ENCODE measurements at regions not wholly inside any gene's neighbourhood (a gene's known extent, or its start where the extent isn't known, plus 50 kb on each side); places are given as distances from the start of the nearest gene placed in this dataset.

DNA sequence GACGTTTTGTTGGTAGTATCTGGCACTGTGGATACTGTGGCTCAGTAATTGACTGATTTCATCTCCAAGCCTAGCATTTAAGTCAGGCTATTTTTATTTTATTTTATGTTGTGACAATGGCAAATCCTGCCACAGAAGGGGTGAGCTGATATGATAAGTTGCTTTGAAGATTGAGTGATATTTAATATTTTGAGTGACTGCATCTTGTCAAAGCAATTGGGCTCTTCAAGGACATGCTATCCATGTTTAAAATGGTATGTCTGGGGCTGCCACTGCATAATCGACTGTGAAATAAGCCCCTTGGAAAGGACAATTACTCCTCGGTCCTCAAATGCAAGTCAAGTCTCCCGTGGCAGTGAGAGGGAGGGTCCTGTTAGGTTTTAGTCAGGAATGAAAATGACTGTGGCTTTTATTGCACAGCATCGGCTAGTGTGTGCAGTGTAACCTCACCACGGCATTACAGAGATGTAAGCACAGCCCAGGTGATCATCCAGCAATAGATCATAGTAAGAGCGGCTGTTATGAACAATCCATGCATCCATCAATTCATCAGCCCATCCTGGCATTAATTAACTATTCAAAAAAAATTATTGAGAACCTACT, 178.2 kb downstream of the GBA3 start:
- CTCF ChIA-PET = no interaction called here
- Mint-ChIP-seq H3K36me3 (no peaks in the 10 kb centered on the region), H3K4me3 (no peak overlapping the region), H3K27me3 (no peaks in the 10 kb centered on the region), H3K27ac (no peak overlapping the region), H3K4me1 (no peaks in the 10 kb centered on the region), H3K9me3 (ENCODE audit: low read depth) (peaks cover 8% of the 10 kb centered on the region)
- DNase-seq (no peak), ATAC-seq (no peak)

DNA sequence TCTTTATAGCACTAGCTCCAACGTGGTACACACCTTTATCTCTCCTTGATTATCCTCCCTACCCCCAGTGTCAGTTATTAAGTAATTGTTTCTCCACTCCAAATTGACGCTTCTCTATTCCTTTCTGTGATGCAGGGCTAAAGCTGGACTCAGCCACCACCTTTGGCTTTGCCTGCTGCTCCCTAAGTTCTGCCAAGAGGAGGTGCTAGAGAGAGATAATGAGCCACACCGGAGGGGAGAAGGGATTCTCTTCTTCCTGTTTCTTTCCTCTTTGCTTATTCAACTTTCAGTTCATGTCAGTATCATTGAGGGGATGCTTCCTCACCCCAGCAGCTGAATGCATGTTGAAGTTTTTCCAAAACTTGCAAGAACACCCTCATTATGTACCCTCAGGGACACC, 176.5 kb downstream of the GBA3 start:
- peaks cover 7% of the 10 kb centered on the region for H3K9me3 Mint-ChIP-seq (ENCODE audit: low read depth)
- no peaks in the 10 kb centered on the region for H3K4me1 Mint-ChIP-seq
- no peaks in the 10 kb centered on the region for H3K36me3 Mint-ChIP-seq
- no peaks in the 10 kb centered on the region for H3K27me3 Mint-ChIP-seq
- DNase-seq = no peak
- CTCF ChIA-PET = no interaction called here
- H3K4me3 Mint-ChIP-seq = no peak overlapping the region
- no peak overlapping the region for H3K27ac Mint-ChIP-seq
- ATAC-seq = no peak

Data from activated CD8-positive, alpha-beta memory T cell treated with anti-CD3 and anti-CD28 coated beads, Interleukin-2, amount 10 ng/mL, durations not matched to agents 7 days and 5 days (primary cell).